ENCODE measurements at regions not wholly inside any gene's neighbourhood (a gene's known extent, or its start where the extent isn't known, plus 50 kb on each side); places are given as distances from the start of the nearest gene placed in this dataset.

DNA sequence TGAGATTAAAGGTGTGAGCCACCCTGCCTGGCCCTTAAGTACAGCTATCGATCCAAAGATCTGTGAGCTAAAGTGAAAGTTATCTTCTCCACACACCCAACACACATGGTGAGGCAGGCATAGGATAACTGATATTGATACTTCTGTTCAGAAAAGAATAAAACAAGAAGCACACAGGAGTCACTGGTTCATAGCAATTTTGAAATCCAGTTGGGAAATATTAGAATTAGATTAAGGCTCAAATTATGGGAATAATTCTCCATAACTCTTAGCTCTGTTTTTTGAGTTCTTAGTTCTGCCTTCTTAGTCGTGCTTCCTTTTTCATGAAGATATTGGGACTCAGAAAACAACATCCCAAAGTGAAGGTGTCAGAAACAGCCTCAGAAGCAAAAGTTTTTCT lies 186.0 kb upstream of the PLXNC1 start:
- H3K4me1 ChIP-seq (ENCODE audit: control insufficient read depth in 2 of 2, insufficient read depth in 2 of 2, low read length in 2 of 2): no peaks in the 10 kb centered on the region
- no peaks in the 10 kb centered on the region for H3K9me3 ChIP-seq (ENCODE audit: control insufficient read depth in 2 of 2, low read length in 2 of 2)
- H3K4me3 ChIP-seq (ENCODE audit: low read length in 2 of 2): no peak overlapping the region
- H3K27ac ChIP-seq (ENCODE audit: low read depth in 2 of 2, low read length in 2 of 2): no peak overlapping the region
- no peak overlapping the region for H3K9ac ChIP-seq (ENCODE audit: low read depth in 1 of 2, low read length in 2 of 2)
- H3K36me3 ChIP-seq (ENCODE audit: control insufficient read depth in 2 of 2, insufficient read depth in 2 of 2, low read length in 2 of 2): no peaks in the 10 kb centered on the region
- no peaks in the 10 kb centered on the region for H3K27me3 ChIP-seq (ENCODE audit: control insufficient read depth in 2 of 2, insufficient read depth in 2 of 2, low read length in 2 of 2)

GRCh38 chr12:93964936-93965335 lies 183.4 kb upstream of the PLXNC1 start:
- no peaks in the 10 kb centered on the region for H3K4me1 ChIP-seq (ENCODE audit: control insufficient read depth in 2 of 2, insufficient read depth in 2 of 2, low read length in 2 of 2)

DNA sequence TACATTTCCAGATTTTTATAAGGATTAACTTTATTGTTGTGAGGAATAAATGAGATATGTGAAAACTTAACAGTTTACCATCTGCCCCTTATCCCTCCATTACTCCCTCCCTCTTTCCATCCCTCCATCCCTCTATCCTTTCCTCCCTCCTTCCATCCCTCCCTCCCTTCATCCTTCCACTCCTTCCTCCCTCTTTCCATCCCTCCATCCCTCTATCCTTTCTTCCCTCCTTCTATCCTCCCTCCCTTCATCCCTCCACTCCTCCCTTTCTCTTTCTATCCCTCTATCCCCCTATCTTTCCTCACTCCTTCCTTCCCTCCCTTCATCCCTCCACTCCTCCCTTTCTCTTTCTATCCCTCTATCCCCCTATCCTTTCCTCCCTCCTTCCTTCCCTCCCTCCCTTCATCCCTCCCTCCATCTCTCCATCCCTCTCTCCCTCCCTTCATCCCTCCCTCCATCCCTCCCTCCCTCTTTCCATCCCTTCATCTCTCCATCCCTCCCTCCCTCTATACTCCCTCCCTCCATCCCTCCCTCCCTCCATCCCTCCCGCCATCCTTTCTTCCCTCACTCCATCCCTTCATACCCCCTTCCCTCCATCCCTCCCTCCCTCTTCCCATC lies 181.8 kb upstream of the PLXNC1 start:
- Histone ChIP-seq H3K4me1 (ENCODE audit: control insufficient read depth in 2 of 2, insufficient read depth in 2 of 2, low read length in 2 of 2) (no peaks in the 10 kb centered on the region), H3K36me3 (ENCODE audit: control insufficient read depth in 2 of 2, insufficient read depth in 2 of 2, low read length in 2 of 2) (no peaks in the 10 kb centered on the region), H3K9me3 (ENCODE audit: control insufficient read depth in 2 of 2, low read length in 2 of 2) (no peaks in the 10 kb centered on the region), H3K27me3 (ENCODE audit: control insufficient read depth in 2 of 2, insufficient read depth in 2 of 2, low read length in 2 of 2) (no peaks in the 10 kb centered on the region), H3K9ac (ENCODE audit: low read depth in 1 of 2, low read length in 2 of 2) (no peak overlapping the region), H3K27ac (ENCODE audit: low read depth in 2 of 2, low read length in 2 of 2) (no peak overlapping the region), H3K4me3 (ENCODE audit: low read length in 2 of 2) (no peak overlapping the region)

More at GRCh38 chr12:93964936-93965335, 183.4 kb upstream of the PLXNC1 start:
- H3K9me3 ChIP-seq (ENCODE audit: control insufficient read depth in 2 of 2, low read length in 2 of 2): no peaks in the 10 kb centered on the region
- no peak overlapping the region for H3K27ac ChIP-seq (ENCODE audit: low read depth in 2 of 2, low read length in 2 of 2)
- H3K27me3 ChIP-seq (ENCODE audit: control insufficient read depth in 2 of 2, insufficient read depth in 2 of 2, low read length in 2 of 2): no peaks in the 10 kb centered on the region
- H3K36me3 ChIP-seq (ENCODE audit: control insufficient read depth in 2 of 2, insufficient read depth in 2 of 2, low read length in 2 of 2): no peaks in the 10 kb centered on the region
- H3K9ac ChIP-seq (ENCODE audit: low read depth in 1 of 2, low read length in 2 of 2): no peak overlapping the region
- H3K4me3 ChIP-seq (ENCODE audit: low read length in 2 of 2): no peak overlapping the region

DNA sequence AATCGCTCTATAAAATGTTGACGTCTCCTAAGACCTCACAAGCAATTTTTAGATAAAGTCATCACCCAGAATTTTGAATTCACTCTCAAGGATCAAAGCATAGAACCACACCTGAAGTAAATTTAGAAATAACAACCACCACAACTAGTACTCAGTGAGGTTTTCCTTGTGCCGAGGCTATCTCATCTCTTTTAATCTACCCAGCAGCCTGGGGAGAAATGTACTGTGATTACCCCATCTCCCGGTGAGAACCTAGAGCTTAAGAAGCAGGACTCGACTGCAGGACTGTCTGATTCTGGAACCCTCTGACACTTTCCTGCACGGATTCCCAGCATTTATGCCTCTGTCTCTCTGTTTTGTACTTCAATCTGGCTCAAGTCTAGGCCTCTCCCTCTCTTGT lies 180.9 kb upstream of the PLXNC1 start:
- Histone ChIP-seq H3K4me1 (ENCODE audit: control insufficient read depth in 2 of 2, insufficient read depth in 2 of 2, low read length in 2 of 2) (no peaks in the 10 kb centered on the region), H3K4me3 (ENCODE audit: low read length in 2 of 2) (no peak overlapping the region), H3K9ac (ENCODE audit: low read depth in 1 of 2, low read length in 2 of 2) (no peak overlapping the region), H3K36me3 (ENCODE audit: control insufficient read depth in 2 of 2, insufficient read depth in 2 of 2, low read length in 2 of 2) (no peaks in the 10 kb centered on the region), H3K27me3 (ENCODE audit: control insufficient read depth in 2 of 2, insufficient read depth in 2 of 2, low read length in 2 of 2) (no peaks in the 10 kb centered on the region), H3K27ac (ENCODE audit: low read depth in 2 of 2, low read length in 2 of 2) (no peak overlapping the region), H3K9me3 (ENCODE audit: control insufficient read depth in 2 of 2, low read length in 2 of 2) (no peaks in the 10 kb centered on the region)

DNA sequence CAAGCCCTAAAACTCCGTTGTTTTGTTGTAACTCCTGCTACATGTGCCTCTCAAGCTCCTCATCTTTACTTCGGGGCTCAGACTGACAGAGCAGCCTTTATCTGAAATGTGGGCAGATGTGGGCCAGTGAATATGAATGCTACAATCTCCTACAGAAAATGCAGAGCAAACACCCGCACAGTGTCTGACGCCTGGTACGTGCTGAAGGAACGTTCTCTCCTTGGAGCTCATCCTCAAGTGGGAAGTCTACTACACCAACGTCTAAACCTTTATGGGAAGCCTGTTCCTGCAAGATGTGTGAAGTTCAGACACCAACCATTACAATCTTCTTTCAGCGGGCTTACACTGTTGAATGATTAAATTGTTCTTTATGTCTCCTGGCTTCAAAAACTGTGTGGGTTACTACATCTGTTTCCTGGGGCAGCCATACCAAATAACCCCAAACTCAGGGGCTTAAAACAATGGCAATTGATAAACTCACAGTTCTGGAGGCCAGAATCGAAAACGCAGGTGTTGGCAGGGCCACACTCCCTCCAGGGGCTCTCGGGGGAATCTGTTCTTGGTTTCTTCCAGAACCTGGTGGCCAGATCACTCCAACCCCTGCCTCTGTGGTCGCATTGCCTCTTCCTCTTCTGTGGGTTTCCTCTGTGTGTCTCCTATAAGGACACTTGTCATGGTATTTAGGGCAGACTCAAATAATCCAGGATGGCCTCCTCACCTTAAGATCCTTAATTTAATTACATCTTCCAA lies 179.7 kb upstream of the PLXNC1 start:
- Histone ChIP-seq H3K9me3 (ENCODE audit: control insufficient read depth in 2 of 2, low read length in 2 of 2) (no peaks in the 10 kb centered on the region), H3K36me3 (ENCODE audit: control insufficient read depth in 2 of 2, insufficient read depth in 2 of 2, low read length in 2 of 2) (no peaks in the 10 kb centered on the region), H3K27me3 (ENCODE audit: control insufficient read depth in 2 of 2, insufficient read depth in 2 of 2, low read length in 2 of 2) (no peaks in the 10 kb centered on the region), H3K4me3 (ENCODE audit: low read length in 2 of 2) (no peak overlapping the region), H3K27ac (ENCODE audit: low read depth in 2 of 2, low read length in 2 of 2) (no peak overlapping the region), H3K4me1 (ENCODE audit: control insufficient read depth in 2 of 2, insufficient read depth in 2 of 2, low read length in 2 of 2) (no peaks in the 10 kb centered on the region), H3K9ac (ENCODE audit: low read depth in 1 of 2, low read length in 2 of 2) (no peak overlapping the region)

DNA sequence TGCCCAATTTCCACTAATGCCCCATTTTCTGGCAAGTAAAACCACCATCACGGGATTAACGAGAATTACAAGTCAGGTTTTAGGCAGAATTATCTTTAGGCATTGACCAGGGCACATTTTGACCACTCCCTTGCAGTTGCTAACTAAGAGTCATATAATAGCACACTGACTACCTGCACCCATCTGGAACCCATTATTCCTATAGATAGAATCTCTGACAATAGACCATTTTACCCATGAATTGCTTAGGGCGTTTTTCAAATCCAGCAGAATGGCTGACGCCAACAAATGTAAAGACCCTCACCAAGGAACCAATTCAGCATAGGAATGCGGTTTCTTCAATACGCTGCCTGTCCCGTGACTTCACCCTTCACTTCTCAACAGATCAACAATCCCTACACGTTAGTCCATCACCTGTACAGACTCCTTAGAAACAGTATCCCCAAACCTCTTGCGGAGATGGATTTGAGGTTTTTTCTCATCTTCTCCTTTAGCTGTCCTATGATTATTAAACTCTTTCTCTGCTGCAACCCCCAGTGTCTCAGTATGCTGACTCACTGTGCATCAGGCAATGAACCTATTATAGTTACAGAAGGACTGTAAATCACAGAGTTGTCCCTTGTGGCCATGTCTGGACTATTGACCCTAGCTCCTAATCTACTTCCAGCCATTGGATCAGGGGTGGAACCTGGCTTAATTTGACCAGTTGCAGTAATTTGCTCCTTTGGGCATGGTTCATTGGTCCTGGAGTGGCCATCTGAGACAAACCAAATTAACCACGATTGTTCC lies 177.3 kb upstream of the PLXNC1 start:
- H3K4me1 ChIP-seq (ENCODE audit: control insufficient read depth in 2 of 2, insufficient read depth in 2 of 2, low read length in 2 of 2): no peaks in the 10 kb centered on the region
- no peaks in the 10 kb centered on the region for H3K27me3 ChIP-seq (ENCODE audit: control insufficient read depth in 2 of 2, insufficient read depth in 2 of 2, low read length in 2 of 2)
- H3K9me3 ChIP-seq (ENCODE audit: control insufficient read depth in 2 of 2, low read length in 2 of 2): no peaks in the 10 kb centered on the region
- H3K27ac ChIP-seq (ENCODE audit: low read depth in 2 of 2, low read length in 2 of 2): no peak overlapping the region
- no peak overlapping the region for H3K4me3 ChIP-seq (ENCODE audit: low read length in 2 of 2)
- H3K36me3 ChIP-seq (ENCODE audit: control insufficient read depth in 2 of 2, insufficient read depth in 2 of 2, low read length in 2 of 2): no peaks in the 10 kb centered on the region
- H3K9ac ChIP-seq (ENCODE audit: low read depth in 1 of 2, low read length in 2 of 2): no peak overlapping the region

DNA sequence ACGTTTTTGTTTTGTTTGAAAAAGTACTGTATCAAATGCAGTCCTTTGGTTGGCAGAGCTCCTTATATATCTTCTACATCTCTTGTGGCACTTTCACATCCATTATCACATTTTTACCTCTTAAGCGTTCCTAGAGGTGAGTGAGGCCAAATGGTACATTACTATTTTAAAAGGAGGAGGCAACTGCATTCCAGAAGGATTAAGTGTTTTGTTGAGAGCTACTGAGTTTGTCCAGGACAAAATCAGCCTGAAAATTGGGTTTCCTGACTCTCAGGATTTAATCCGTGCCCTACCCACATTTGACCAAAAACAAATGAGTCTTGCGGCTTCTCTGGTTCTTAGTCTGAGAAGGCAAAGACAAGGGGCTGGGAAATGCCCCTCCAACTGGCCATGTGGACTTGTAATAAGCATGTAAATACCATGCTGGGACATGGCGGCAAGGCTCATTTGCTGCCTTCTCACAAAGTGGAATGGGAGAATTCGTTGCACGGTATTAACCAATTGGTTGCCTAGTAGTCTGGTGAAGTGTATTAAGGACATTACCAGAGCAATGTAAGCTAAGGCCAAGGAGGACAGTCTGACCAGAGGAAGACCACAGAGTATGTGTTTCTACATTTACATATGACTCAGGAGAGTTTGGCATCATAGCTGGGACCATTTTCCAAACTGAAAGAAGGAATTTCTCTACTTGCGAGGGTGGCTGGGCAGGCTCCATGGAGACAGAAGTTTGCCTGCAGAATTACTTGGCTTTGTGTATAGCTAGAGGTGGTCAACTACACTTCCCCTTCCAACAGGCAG lies 175.8 kb upstream of the PLXNC1 start:
- H3K36me3 ChIP-seq (ENCODE audit: control insufficient read depth in 2 of 2, insufficient read depth in 2 of 2, low read length in 2 of 2): no peaks in the 10 kb centered on the region
- H3K27ac ChIP-seq (ENCODE audit: low read depth in 2 of 2, low read length in 2 of 2): no peak overlapping the region
- H3K9ac ChIP-seq (ENCODE audit: low read depth in 1 of 2, low read length in 2 of 2): no peak overlapping the region
- H3K4me1 ChIP-seq (ENCODE audit: control insufficient read depth in 2 of 2, insufficient read depth in 2 of 2, low read length in 2 of 2): no peaks in the 10 kb centered on the region
- H3K27me3 ChIP-seq (ENCODE audit: control insufficient read depth in 2 of 2, insufficient read depth in 2 of 2, low read length in 2 of 2): no peaks in the 10 kb centered on the region
- no peaks in the 10 kb centered on the region for H3K9me3 ChIP-seq (ENCODE audit: control insufficient read depth in 2 of 2, low read length in 2 of 2)
- no peak overlapping the region for H3K4me3 ChIP-seq (ENCODE audit: low read length in 2 of 2)

GRCh38 chr12:93974252-93974651 lies 174.1 kb upstream of the PLXNC1 start:
- Histone ChIP-seq H3K27me3 (ENCODE audit: control insufficient read depth in 2 of 2, insufficient read depth in 2 of 2, low read length in 2 of 2) (no peaks in the 10 kb centered on the region), H3K27ac (ENCODE audit: low read depth in 2 of 2, low read length in 2 of 2) (no peak overlapping the region), H3K4me1 (ENCODE audit: control insufficient read depth in 2 of 2, insufficient read depth in 2 of 2, low read length in 2 of 2) (no peaks in the 10 kb centered on the region), H3K36me3 (ENCODE audit: control insufficient read depth in 2 of 2, insufficient read depth in 2 of 2, low read length in 2 of 2) (no peaks in the 10 kb centered on the region), H3K4me3 (ENCODE audit: low read length in 2 of 2) (no peak overlapping the region), H3K9ac (ENCODE audit: low read depth in 1 of 2, low read length in 2 of 2) (no peak overlapping the region), H3K9me3 (ENCODE audit: control insufficient read depth in 2 of 2, low read length in 2 of 2) (no peaks in the 10 kb centered on the region)

- Histone ChIP-seq H3K4me3 (ENCODE audit: low read length in 2 of 2) (no peak overlapping the region), H3K36me3 (ENCODE audit: control insufficient read depth in 2 of 2, insufficient read depth in 2 of 2, low read length in 2 of 2) (no peaks in the 10 kb centered on the region), H3K9ac (ENCODE audit: low read depth in 1 of 2, low read length in 2 of 2) (no peak overlapping the region), H3K27ac (ENCODE audit: low read depth in 2 of 2, low read length in 2 of 2) (no peak overlapping the region), H3K27me3 (ENCODE audit: control insufficient read depth in 2 of 2, insufficient read depth in 2 of 2, low read length in 2 of 2) (no peaks in the 10 kb centered on the region), H3K4me1 (ENCODE audit: control insufficient read depth in 2 of 2, insufficient read depth in 2 of 2, low read length in 2 of 2) (no peaks in the 10 kb centered on the region), H3K9me3 (ENCODE audit: control insufficient read depth in 2 of 2, low read length in 2 of 2) (no peaks in the 10 kb centered on the region)
Observed at GRCh38 chr12:93976024-93976423, 172.4 kb upstream of the PLXNC1 start.
